ENCODE measurements at regions not wholly inside any gene's neighbourhood (a gene's known extent, or its start where the extent isn't known, plus 50 kb on each side); places are given as distances from the start of the nearest gene placed in this dataset.

GRCh38 chr12:76943008-76943407 is 64.2 kb upstream of the CSRP2 start (continued):
- no peak for TF ChIP-seq REST (IDR thresholded peaks at IDR 0.05; ENCODE audit: unreplicated experiment)

- H3K4me3 Mint-ChIP-seq, result no peak overlapping the region
- ATAC-seq, result no peak
- TF ChIP-seq CREB1 (CRISPR knock-in tag; IDR thresholded peaks at IDR 0.05; ENCODE audit: low read depth), result no peak
- TF ChIP-seq EZH2 (IDR thresholded peaks at IDR 0.05; ENCODE audit: low read depth, unreplicated experiment), result no peak
- TF ChIP-seq ZNF331 (CRISPR knock-in tag; IDR thresholded peaks at IDR 0.05; ENCODE audit: low read depth), result no peak
- TF ChIP-seq REST (IDR thresholded peaks at IDR 0.05; ENCODE audit: unreplicated experiment), result no peak
- no peak for TF ChIP-seq STAT1 (IDR thresholded peaks at IDR 0.05; ENCODE audit: unreplicated experiment)
- TF ChIP-seq EZH2phosphoT487 (IDR thresholded peaks at IDR 0.05; ENCODE audit: unreplicated experiment), result no peak
- TF ChIP-seq NANOG (IDR thresholded peaks at IDR 0.05; ENCODE audit: borderline replicate concordance), result no peak
- no peak for TF ChIP-seq POLR2AphosphoS5 (IDR thresholded peaks at IDR 0.05; ENCODE audit: low read depth)
- TF ChIP-seq ZNF462 (CRISPR knock-in tag; IDR thresholded peaks at IDR 0.05), result no peak
- TF ChIP-seq ZNF114 (CRISPR knock-in tag; IDR thresholded peaks at IDR 0.05), result no peak
- no peak for TF ChIP-seq CTCF (conservative IDR thresholded peaks at IDR 0.05; ENCODE audit: low read depth in 2 of 2)
Measured at GRCh38 chr12:76942267-76942666, 63.4 kb upstream of the CSRP2 start.

More at GRCh38 chr12:76942267-76942666, 63.4 kb upstream of the CSRP2 start:
- H3K4me3 ChIP-seq, result no peak overlapping the region
- H3F3A ChIP-seq (replicated peaks; ENCODE audit: low read depth), result no peaks in the 10 kb centered on the region
- H3K79me2 ChIP-seq (replicated peaks; ENCODE audit: insufficient read depth), result no peaks in the 10 kb centered on the region
- 0 out of 2 replicates have a peak, but pooled peaks cover 10% of the 10 kb centered on the region for H3K9me2 ChIP-seq (ENCODE audit: insufficient read depth)
- no peaks in the 10 kb centered on the region for H3K36me3 ChIP-seq (ENCODE audit: insufficient read depth)
- H3K4me2 ChIP-seq, result no peak overlapping the region
- Mint-ChIP-seq H3K36me3 (ENCODE audit: low read depth) (no peaks in the 10 kb centered on the region), H3K4me1 (peaks cover 4% of the 10 kb centered on the region; the same call in 2 of the 3 replicates), H3K27ac (no peak overlapping the region), H3K9me3 (no peaks in the 10 kb centered on the region), H3K27me3 (ENCODE audit: insufficient read depth, low read depth, poor library complexity) (peaks cover 2% of the 10 kb centered on the region)
- no peak for DNase-seq (ENCODE audit: low spot score)
- H3K27me3 ChIP-seq (ENCODE audit: insufficient read depth), result no peaks in the 10 kb centered on the region
- no peak overlapping the region for H2AFZ ChIP-seq
- H3K27ac ChIP-seq (ENCODE audit: low read depth), result no peak overlapping the region
- H3K4me1 ChIP-seq (ENCODE audit: insufficient read depth), result no peaks in the 10 kb centered on the region
- no peaks in the 10 kb centered on the region for H4K20me1 ChIP-seq (replicated peaks; ENCODE audit: insufficient read depth)
